ENCODE measurements at regions not wholly inside any gene's neighbourhood (a gene's known extent, or its start where the extent isn't known, plus 50 kb on each side); places are given as distances from the start of the nearest gene placed in this dataset.

GRCh38 chr4:123050018-123050417 is 127.6 kb upstream of the NUDT6 start:
- no peak overlapping the region for H3K4me3 Mint-ChIP-seq
- H3K27ac Mint-ChIP-seq, result no peak overlapping the region
- no peak for ATAC-seq
- no peaks in the 10 kb centered on the region for H3K4me1 Mint-ChIP-seq
- peaks cover 40 to 57% of the 10 kb centered on the region in 2 donors for H3K9me3 Mint-ChIP-seq
- no peaks in the 10 kb centered on the region for H3K27me3 Mint-ChIP-seq
- DNase-seq, result no peak

GRCh38 chr4:123052007-123052406 is 129.6 kb upstream of the NUDT6 start:
- Mint-ChIP-seq H3K27me3 (no peaks in the 10 kb centered on the region), H3K4me1 (no peaks in the 10 kb centered on the region), H3K4me3 (no peak overlapping the region), H3K9me3 (peaks cover 34 to 50% of the 10 kb centered on the region in 2 donors), H3K27ac (peak overlapping the region in 1 of 2 donors; percentile 63)
- ATAC-seq, result no peak
- DNase-seq, result no peak

- Mint-ChIP-seq H3K27me3 (no peaks in the 10 kb centered on the region), H3K9me3 (peaks cover 18 to 42% of the 10 kb centered on the region in 2 donors), H3K4me3 (no peak overlapping the region), H3K4me1 (no peaks in the 10 kb centered on the region), H3K27ac (no peak overlapping the region)
- DNase-seq (no peak), ATAC-seq (no peak)
Measured at GRCh38 chr4:123055943-123056342, 133.5 kb upstream of the NUDT6 start.

- Mint-ChIP-seq H3K27me3 (no peaks in the 10 kb centered on the region), H3K27ac (no peak overlapping the region), H3K9me3 (peaks cover 5 to 26% of the 10 kb centered on the region in 2 donors), H3K4me3 (no peak overlapping the region), H3K4me1 (no peaks in the 10 kb centered on the region)
- ATAC-seq (no peak), DNase-seq (no peak)
Measured at GRCh38 chr4:123060039-123060770, 137.8 kb upstream of the NUDT6 start.

- no peaks in the 10 kb centered on the region for H3K4me1 Mint-ChIP-seq
- no peaks in the 10 kb centered on the region for H3K27me3 Mint-ChIP-seq
- no peak overlapping the region for H3K27ac Mint-ChIP-seq
- H3K9me3 Mint-ChIP-seq, result peaks cover 0 to 13% of the 10 kb centered on the region in 2 donors
- no peak for ATAC-seq
- no peak for DNase-seq
- no peak overlapping the region for H3K4me3 Mint-ChIP-seq
Measured at GRCh38 chr4:123064390-123064789, 142.0 kb upstream of the NUDT6 start.

GRCh38 chr4:123068081-123068480 is 145.7 kb upstream of the NUDT6 start:
- Mint-ChIP-seq H3K27me3 (no peaks in the 10 kb centered on the region), H3K4me3 (no peak overlapping the region), H3K9me3 (no peaks in the 10 kb centered on the region), H3K27ac (no peak overlapping the region), H3K4me1 (no peaks in the 10 kb centered on the region)
- DNase-seq (no peak), ATAC-seq (no peak)

GRCh38 chr4:123072060-123072459 is 149.7 kb upstream of the NUDT6 start:
- Mint-ChIP-seq H3K27ac (no peak overlapping the region), H3K4me3 (no peak overlapping the region), H3K4me1 (no peaks in the 10 kb centered on the region), H3K27me3 (no peaks in the 10 kb centered on the region), H3K9me3 (no peaks in the 10 kb centered on the region)
- DNase-seq, result no peak
- ATAC-seq, result no peak

GRCh38 chr4:123073650-123074049 is 151.3 kb upstream of the NUDT6 start:
- Mint-ChIP-seq H3K27ac (no peak overlapping the region), H3K4me3 (no peak overlapping the region), H3K4me1 (no peaks in the 10 kb centered on the region), H3K27me3 (no peaks in the 10 kb centered on the region), H3K9me3 (no peaks in the 10 kb centered on the region)
- DNase-seq (no peak), ATAC-seq (no peak)

GRCh38 chr4:123077330-123077729 is 154.9 kb upstream of the NUDT6 start:
- no peak overlapping the region for H3K4me3 Mint-ChIP-seq
- H3K27me3 Mint-ChIP-seq, result no peaks in the 10 kb centered on the region
- no peak for DNase-seq
- no peak for ATAC-seq
- H3K4me1 Mint-ChIP-seq, result no peaks in the 10 kb centered on the region
- no peak overlapping the region for H3K27ac Mint-ChIP-seq
- peaks cover 4 to 8% of the 10 kb centered on the region in 2 donors for H3K9me3 Mint-ChIP-seq

- ATAC-seq, result no peak
- H3K27me3 Mint-ChIP-seq, result no peaks in the 10 kb centered on the region
- no peak overlapping the region for H3K27ac Mint-ChIP-seq
- H3K4me3 Mint-ChIP-seq, result no peak overlapping the region
- no peak for DNase-seq
- H3K4me1 Mint-ChIP-seq, result no peaks in the 10 kb centered on the region
- peaks cover 4 to 8% of the 10 kb centered on the region in 2 donors for H3K9me3 Mint-ChIP-seq
Measured at GRCh38 chr4:123081971-123082370, 159.6 kb upstream of the NUDT6 start.

GRCh38 chr4:123083646-123084045 is 161.2 kb upstream of the NUDT6 start:
- DNase-seq (no peak), ATAC-seq (no peak)
- H3K9me3 Mint-ChIP-seq, result peaks cover 4 to 8% of the 10 kb centered on the region in 2 donors
- H3K27me3 Mint-ChIP-seq, result no peaks in the 10 kb centered on the region
- H3K27ac Mint-ChIP-seq, result no peak overlapping the region
- H3K4me1 Mint-ChIP-seq, result no peaks in the 10 kb centered on the region
- H3K4me3 Mint-ChIP-seq, result no peak overlapping the region

- H3K9me3 Mint-ChIP-seq, result no peaks in the 10 kb centered on the region
- no peaks in the 10 kb centered on the region for H3K27me3 Mint-ChIP-seq
- no peak for DNase-seq
- H3K27ac Mint-ChIP-seq, result no peak overlapping the region
- no peak for ATAC-seq
- no peaks in the 10 kb centered on the region for H3K4me1 Mint-ChIP-seq
- no peak overlapping the region for H3K4me3 Mint-ChIP-seq
Measured at GRCh38 chr4:123088501-123088900, 166.1 kb upstream of the NUDT6 start.

- H3K27me3 Mint-ChIP-seq, result no peaks in the 10 kb centered on the region
- no peak for DNase-seq
- H3K27ac Mint-ChIP-seq, result no peak overlapping the region
- ATAC-seq, result no peak
- H3K4me1 Mint-ChIP-seq, result no peaks in the 10 kb centered on the region
- H3K4me3 Mint-ChIP-seq, result no peak overlapping the region
- H3K9me3 Mint-ChIP-seq, result no peaks in the 10 kb centered on the region
Measured at GRCh38 chr4:123090886-123091285, 168.5 kb upstream of the NUDT6 start.

GRCh38 chr4:123092586-123092985 is 170.2 kb upstream of the NUDT6 start:
- Mint-ChIP-seq H3K9me3 (no peaks in the 10 kb centered on the region), H3K4me3 (no peak overlapping the region), H3K27me3 (no peaks in the 10 kb centered on the region), H3K4me1 (no peaks in the 10 kb centered on the region), H3K27ac (no peak overlapping the region)
- DNase-seq, result no peak
- ATAC-seq, result no peak

GRCh38 chr4:123093236-123093635 is 170.8 kb upstream of the NUDT6 start:
- no peaks in the 10 kb centered on the region for H3K4me1 Mint-ChIP-seq
- no peak overlapping the region for H3K4me3 Mint-ChIP-seq
- no peaks in the 10 kb centered on the region for H3K9me3 Mint-ChIP-seq
- H3K27ac Mint-ChIP-seq, result no peak overlapping the region
- no peaks in the 10 kb centered on the region for H3K27me3 Mint-ChIP-seq
- ATAC-seq (peak; percentile 42), DNase-seq (no peak)

GRCh38 chr4:123096038-123096437 is 173.6 kb upstream of the NUDT6 start:
- ATAC-seq, result no peak
- no peaks in the 10 kb centered on the region for H3K4me1 Mint-ChIP-seq
- no peak overlapping the region for H3K4me3 Mint-ChIP-seq
- no peak overlapping the region for H3K27ac Mint-ChIP-seq
- DNase-seq, result no peak
- no peaks in the 10 kb centered on the region for H3K27me3 Mint-ChIP-seq
- no peaks in the 10 kb centered on the region for H3K9me3 Mint-ChIP-seq

- no peak overlapping the region for H3K27ac Mint-ChIP-seq
- DNase-seq (no peak), ATAC-seq (no peak)
- H3K4me3 Mint-ChIP-seq, result no peak overlapping the region
- no peaks in the 10 kb centered on the region for H3K9me3 Mint-ChIP-seq
- H3K4me1 Mint-ChIP-seq, result no peaks in the 10 kb centered on the region
- H3K27me3 Mint-ChIP-seq, result no peaks in the 10 kb centered on the region
Measured at GRCh38 chr4:123102897-123103471, 180.6 kb upstream of the NUDT6 start.
